K562 (cell line): ENCODE measurements at regions not wholly inside any gene's neighbourhood (a gene's known extent, or its start where the extent isn't known, plus 50 kb on each side); places are given as distances from the start of the nearest gene placed in this dataset.

Experiments
- ATAC-seq: fragments of 200-7000 bp; cut with Tn5 transposase; 3 replicates; pipeline ENCODE4 v1.9.1; 2020; ENCODE audit warnings: moderate library complexity
- BruUV-seq: library from RNA; stranded (reverse); fragments of 400-500 nt; replicated peaks from 2 replicates; lab custom pipeline; 2021; lab: Mats Ljungman, UMichigan
- CTCF ChIA-PET: fragments of 300-600 bp; formaldehyde crosslinking; extraction: SDS; loops from one replicate; lab custom pipeline; 2021; ENCODE audit warnings: low intra/inter-chr PET ratio; lab: Yijun Ruan, JAX
- POLR2A ChIA-PET: fragments of 300-600, 350-650 bp; sonication (Branson Sonifier 250); formaldehyde crosslinking; extraction: SDS; loops from one replicate; lab custom pipeline; 2021; ENCODE audit warnings: antibody characterized with exemption, inconsistent platforms; lab: Yijun Ruan, JAX
- DNase-seq, 4 experiments: peaks; one replicate each; pipeline versions ENCODE4 v3.0.0 to v3.0.0-alpha.2; 2011 to 2018; ENCODE audit warnings: low spot score in 3 of 4, mixed read lengths in 3 of 4; ENCODE audit errors: extremely low read depth in 1 of 4
- FAIRE-seq: peaks from 2 replicates; lab custom pipeline; 2011; peaks lifted over from hg19 to GRCh38; lab: Jason Lieb, UNC
- H2AFZ ChIP-seq: 2 replicates; pipeline ENCODE4 v1.6.0; 2011; ENCODE audit warnings: low read depth, low read length, control low read depth, inconsistent platforms
- H3K27ac ChIP-seq: fragments of 200-600 bp; 3 replicates; pipeline ENCODE4 v1.8.0; 2011; ENCODE audit warnings: low read depth, mild to moderate bottlenecking, control low read depth, inconsistent platforms, low read length, moderate library complexity, mixed read lengths; ENCODE audit errors: extremely low read depth
- H3K27me3 ChIP-seq, 2 experiments: fragments of 300-600 bp in 1 of 2; 2 replicates in 1 of 2; 3 replicates in 1 of 2; pipeline versions ENCODE4 v1.6.0 to v1.8.0; 2011; ENCODE audit warnings: inconsistent platforms in 2 of 2, low read length in 2 of 2, mild to moderate bottlenecking in 1 of 2, mixed read lengths in 1 of 2, moderate library complexity in 1 of 2; ENCODE audit not compliant: control insufficient read depth in 2 of 2, insufficient read depth in 2 of 2
- H3K36me3 ChIP-seq: fragments of 300-600 bp; 3 replicates; pipeline ENCODE4 v1.8.0; 2011; ENCODE audit warnings: mild to moderate bottlenecking, low read length, inconsistent platforms; ENCODE audit not compliant: control insufficient read depth, insufficient read depth
- H3K4me1 ChIP-seq, 2 experiments: fragments of 200-600 bp in 1 of 2; replicated peaks in 1 of 2; 2 replicates in 1 of 2; 3 replicates in 1 of 2; pipeline versions ENCODE4 v1.5.1 to v1.8.0; 2011; ENCODE audit warnings: inconsistent platforms in 2 of 2, low read length in 2 of 2, mild to moderate bottlenecking in 1 of 2, mixed read lengths in 1 of 2, moderate library complexity in 1 of 2; ENCODE audit not compliant: control insufficient read depth in 2 of 2, insufficient read depth in 2 of 2
- H3K4me2 ChIP-seq: 2 replicates; pipeline ENCODE4 v1.6.1; 2011; ENCODE audit warnings: low read length, control low read depth, inconsistent platforms, mixed read lengths; ENCODE audit not compliant: insufficient read depth
- H3K4me3 ChIP-seq: fragments of 200-600 bp; sonication (generic), shearing (Covaris generic); 2 replicates; pipeline ENCODE4 v1.5.1; 2016; ENCODE audit warnings: control low read depth, inconsistent platforms
- H3K79me2 ChIP-seq: fragments of 200-600 bp; 3 replicates; pipeline ENCODE4 v1.8.0; 2011; ENCODE audit warnings: low read length, inconsistent platforms; ENCODE audit not compliant: control insufficient read depth, insufficient read depth
- H3K9ac ChIP-seq, 2 experiments: 2 replicates each; pipeline versions ENCODE4 v1.6.0 to v1.6.1; 2011; ENCODE audit warnings: low read depth in 2 of 2, low read length in 2 of 2, control low read depth in 1 of 2, inconsistent platforms in 1 of 2, mild to moderate bottlenecking in 1 of 2, mixed read lengths in 1 of 2; ENCODE audit not compliant: insufficient read depth in 1 of 2
- H3K9me1 ChIP-seq: one replicate; pipeline ENCODE4 v1.6.0; 2011; ENCODE audit warnings: inconsistent platforms, mild to moderate bottlenecking, low read length, moderate library complexity; ENCODE audit not compliant: control insufficient read depth, insufficient read depth
- H3K9me3 ChIP-seq: replicated peaks from 2 replicates; pipeline ENCODE4 v1.5.1; 2011; ENCODE audit warnings: low read depth, low read length, inconsistent platforms; ENCODE audit not compliant: control insufficient read depth, insufficient read depth
- H4K20me1 ChIP-seq: replicated peaks from 2 replicates; pipeline ENCODE4 v1.6.1; 2011; ENCODE audit warnings: low read length, inconsistent platforms, mixed read lengths; ENCODE audit not compliant: control insufficient read depth, insufficient read depth
- DNMT1 ChIP-seq: fragments of 450-650 bp; IDR thresholded peaks from 2 replicates; pipeline ENCODE4 v1.6.1; 2016; ENCODE audit warnings: antibody characterized with exemption, mild to moderate bottlenecking
- ESRRA ChIP-seq: fragments of 450-650 bp; IDR thresholded peaks from 2 replicates; pipeline ENCODE4 v1.6.1; 2014; ENCODE audit warnings: low read depth, mild to moderate bottlenecking, moderate library complexity, borderline replicate concordance
- FOXK1 ChIP-seq: sonication (generic); formaldehyde crosslinking; IDR thresholded peaks from 2 replicates; pipeline ENCODE4 v1.8.0; 2022; ENCODE audit warnings: missing genetic modification reagents, mild to moderate bottlenecking, borderline replicate concordance
- KAT2B ChIP-seq: IDR thresholded peaks from one replicate; pipeline ENCODE4 v1.6.1; 2012; ENCODE audit warnings: low read depth, mild to moderate bottlenecking, control low read depth, inconsistent platforms, low read length, moderate library complexity
- PHF20 ChIP-seq: fragments of 450-650 bp; IDR thresholded peaks from 2 replicates; pipeline ENCODE4 v1.6.1; 2018; ENCODE audit not compliant: partially characterized antibody
- POU5F1 ChIP-seq: fragments of 150-350 bp; IDR thresholded peaks from 2 replicates; pipeline ENCODE4 v1.6.1; 2014; ENCODE audit warnings: borderline replicate concordance, low read length, low read depth, mild to moderate bottlenecking; ENCODE audit not compliant: partially characterized antibody
- SMARCC2 ChIP-seq: fragments of 450-650 bp; IDR thresholded peaks from 2 replicates; pipeline ENCODE4 v1.6.1; 2017; ENCODE audit warnings: antibody characterized with exemption, moderate library complexity, mild to moderate bottlenecking, low read depth
- WGBS: fragments of 100-300 bp; shearing (Covaris generic); methylation state at CpG from one replicate; pipeline ENCODE4 v1.1.6; 2016; ENCODE audit warnings: low coverage, mixed read lengths; ENCODE audit not compliant: insufficient coverage; ENCODE audit errors: missing lambda C conversion rate; 5-methylcytosine and 5-hydroxymethylcytosine counted together
- in situ Hi-C: fragments of 300-500 bp; cut with MboI; formaldehyde crosslinking; loops from 4 replicates; pipeline ENCODE4 v1.15.0; 2018; ENCODE audit warnings: inconsistent platforms, mixed read lengths
- intact Hi-C: fragments of 100-400 bp; cut with micrococcal nuclease; formaldehyde crosslinking; loops from 2 replicates; pipeline ENCODE4 v1.14.2; 2022
- TF ChIP-seq, protein P1 (sequence below): fragments of 450-650 bp; IDR thresholded peaks from 2 replicates; pipeline ENCODE4 v1.6.1; 2017; ENCODE audit warnings: antibody characterized with exemption

DNA sequence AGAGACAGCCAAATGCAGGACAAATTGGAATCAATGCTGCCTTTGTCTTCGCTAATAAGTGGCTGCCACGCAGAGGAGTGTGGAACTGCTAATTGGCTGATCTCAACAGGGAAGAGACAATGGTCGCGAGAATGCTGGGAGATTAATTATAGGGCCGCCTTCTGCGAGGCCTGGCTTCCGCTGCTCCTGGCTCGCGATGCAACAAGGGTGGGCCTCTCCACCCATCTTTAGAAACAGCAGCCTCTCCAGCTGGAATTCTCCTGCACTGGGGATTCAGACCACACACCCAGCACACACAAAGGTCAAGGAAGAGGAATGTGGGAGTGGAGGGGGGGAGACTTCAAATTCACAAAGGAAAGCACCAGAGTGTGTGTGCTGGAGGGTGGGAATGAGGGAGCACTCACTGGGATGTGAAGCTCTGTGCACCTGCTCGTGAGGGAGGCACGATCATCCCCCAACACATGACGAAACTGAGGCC is 200.7 kb upstream of the GRIK3 start:
- Histone ChIP-seq H3K9ac (no peak overlapping the region), H3K36me3 (no peaks in the 10 kb centered on the region), H3K9me1 (no peaks in the 10 kb centered on the region)
- under 1% methylated on average over 12 of the region's 12 CpGs for WGBS
- no TSS peak for BruUV-seq
- POLR2A ChIA-PET, result no interaction called here
- TF ChIP-seq KAT2B, result no peak
- TF ChIP-seq FOXK1, result no peak
- TF ChIP-seq, protein P1, sequence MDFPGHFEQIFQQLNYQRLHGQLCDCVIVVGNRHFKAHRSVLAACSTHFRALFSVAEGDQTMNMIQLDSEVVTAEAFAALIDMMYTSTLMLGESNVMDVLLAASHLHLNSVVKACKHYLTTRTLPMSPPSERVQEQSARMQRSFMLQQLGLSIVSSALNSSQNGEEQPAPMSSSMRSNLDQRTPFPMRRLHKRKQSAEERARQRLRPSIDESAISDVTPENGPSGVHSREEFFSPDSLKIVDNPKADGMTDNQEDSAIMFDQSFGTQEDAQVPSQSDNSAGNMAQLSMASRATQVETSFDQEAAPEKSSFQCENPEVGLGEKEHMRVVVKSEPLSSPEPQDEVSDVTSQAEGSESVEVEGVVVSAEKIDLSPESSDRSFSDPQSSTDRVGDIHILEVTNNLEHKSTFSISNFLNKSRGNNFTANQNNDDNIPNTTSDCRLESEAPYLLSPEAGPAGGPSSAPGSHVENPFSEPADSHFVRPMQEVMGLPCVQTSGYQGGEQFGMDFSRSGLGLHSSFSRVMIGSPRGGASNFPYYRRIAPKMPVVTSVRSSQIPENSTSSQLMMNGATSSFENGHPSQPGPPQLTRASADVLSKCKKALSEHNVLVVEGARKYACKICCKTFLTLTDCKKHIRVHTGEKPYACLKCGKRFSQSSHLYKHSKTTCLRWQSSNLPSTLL, result no peak
- no peak for TF ChIP-seq PHF20
- TF ChIP-seq DNMT1, result no peak
- no peak for TF ChIP-seq POU5F1
- no peak for TF ChIP-seq SMARCC2
- TF ChIP-seq ESRRA, result no peak
- TF ChIP-seq, all 486 proteins: peak for 0
- H3K79me2 ChIP-seq, result no peaks in the 10 kb centered on the region
- H3K27ac ChIP-seq, result no peak overlapping the region
- no peaks in the 10 kb centered on the region for H3K4me1 ChIP-seq
- no peaks in the 10 kb centered on the region for H4K20me1 ChIP-seq
- no peak overlapping the region for H2AFZ ChIP-seq
- FAIRE-seq (no peak), ATAC-seq (no peak), DNase-seq (no peak)
- in situ Hi-C loops, result no loop called here
- H3K9me3 ChIP-seq, result no peaks in the 10 kb centered on the region
- H3K4me2 ChIP-seq, result no peak overlapping the region
- H3K4me3 ChIP-seq, result no peak overlapping the region
- intact Hi-C loops, result no loop called here
- no peaks in the 10 kb centered on the region; a peak in 1 of 5 replicates for H3K27me3 ChIP-seq
- CTCF ChIA-PET, result no interaction called here
